Lower leg skin (tissue), 4 donors: ENCODE measurements at regions not wholly inside any gene's neighbourhood (a gene's known extent, or its start where the extent isn't known, plus 50 kb on each side); places are given as distances from the start of the nearest gene placed in this dataset.

Experiments
- DNase-seq, 2 donors: peaks; one replicate each; pipeline ENCODE4 v3.0.0-alpha.2; 2019; ENCODE audit warnings: low spot score in 2 of 2
- H3K4me3 ChIP-seq: fragments of 200-600 bp; sonication (generic); 2 replicates; pipeline ENCODE4 v1.5.1; 2017; ENCODE audit warnings: mild to moderate bottlenecking, low read depth; ENCODE audit not compliant: poor library complexity, severe bottlenecking
- CTCF ChIP-seq, 3 donors: fragments of 450-650 bp; IDR thresholded peaks; one replicate each; pipeline ENCODE4 v1.5.1; 2016; ENCODE audit warnings: antibody characterized with exemption in 3 of 3, mild to moderate bottlenecking in 3 of 3, moderate library complexity in 2 of 3
- POLR2A ChIP-seq, 2 donors: fragments of 450-650 bp; IDR thresholded peaks; one replicate each; pipeline ENCODE4 v1.6.1; 2016 to 2017; ENCODE audit warnings: antibody characterized with exemption in 2 of 2, mild to moderate bottlenecking in 1 of 2, moderate library complexity in 1 of 2
- WGBS, 2 donors: methylation state at CpG; one replicate each; pipeline ENCODE4 v1.1.5; 2018; 5-methylcytosine and 5-hydroxymethylcytosine counted together
- intact Hi-C: fragments of 100-400 bp; cut with DNase I; formaldehyde crosslinking; loops from one replicate; pipeline ENCODE4 v1.15.0; 2023; ENCODE audit warnings: low total_unique reads

GRCh38 chr13:33518452-33518851 is 232.9 kb upstream of the STARD13 start:
- no peak for DNase-seq
- TF ChIP-seq POLR2A (IDR thresholded peaks at IDR 0.05), result no peak
- TF ChIP-seq CTCF (IDR thresholded peaks at IDR 0.05), result no peak
- intact Hi-C loops, result no loop called here
- no peak overlapping the region for H3K4me3 ChIP-seq
- 75 to 78% methylated on average over 2 of the region's 2 CpGs for WGBS, 2 donors

- H3K4me3 ChIP-seq, result no peak overlapping the region
- WGBS, 2 donors, result 76 to 78% methylated on average over 8 of the region's 8 CpGs
- DNase-seq, result no peak
- intact Hi-C loops, result no loop called here
- TF ChIP-seq POLR2A (IDR thresholded peaks at IDR 0.05) (no peak), CTCF (IDR thresholded peaks at IDR 0.05) (no peak)
Observed at GRCh38 chr13:33519561-33520467, 234.3 kb upstream of the STARD13 start.

- intact Hi-C loops, result no loop called here
- no peak for DNase-seq
- TF ChIP-seq CTCF (IDR thresholded peaks at IDR 0.05) (no peak), POLR2A (IDR thresholded peaks at IDR 0.05) (no peak)
- WGBS, 2 donors, result 80 to 87% methylated on average over 5 of the region's 5 CpGs
- no peak overlapping the region for H3K4me3 ChIP-seq
Observed at GRCh38 chr13:33520468-33520839, 234.9 kb upstream of the STARD13 start.

- DNase-seq, result no peak
- H3K4me3 ChIP-seq, result no peak overlapping the region
- TF ChIP-seq CTCF (IDR thresholded peaks at IDR 0.05), result no peak
- TF ChIP-seq POLR2A (IDR thresholded peaks at IDR 0.05), result no peak
- intact Hi-C loops, result no loop called here
- 55 to 65% methylated on average over 1 of the region's 1 CpG for WGBS, 2 donors
Observed at GRCh38 chr13:33524086-33524485, 238.5 kb upstream of the STARD13 start.

- H3K4me3 ChIP-seq, result no peak overlapping the region
- TF ChIP-seq POLR2A (IDR thresholded peaks at IDR 0.05), result no peak
- no peak for TF ChIP-seq CTCF (IDR thresholded peaks at IDR 0.05)
- intact Hi-C loops, result no loop called here
- no peak for DNase-seq
- WGBS, 2 donors, result 59 to 60% methylated on average over 4 of the region's 4 CpGs
Observed at GRCh38 chr13:33525763-33526162, 240.2 kb upstream of the STARD13 start.

GRCh38 chr13:33526718-33527117 is 241.2 kb upstream of the STARD13 start:
- 84% methylated on average over 3 of the region's 3 CpGs for whole genome bisulfite sequencing, 2 donors
- intact Hi-C loops, result no loop called here
- TF ChIP-seq CTCF (IDR thresholded peaks at IDR 0.05) (no peak), POLR2A (IDR thresholded peaks at IDR 0.05) (no peak)
- H3K4me3 ChIP-seq, result no peak overlapping the region
- DNase-seq, result no peak
